Thymus (tissue), 11 donors: ENCODE measurements at regions not wholly inside any gene's neighbourhood (a gene's known extent, or its start where the extent isn't known, plus 50 kb on each side); places are given as distances from the start of the nearest gene placed in this dataset.
A peak's percentile ranks its signal among the peaks of the same experiment; 100 is the strongest.

Source experiments
- DNase-seq, 9 donors: peaks; one replicate each; pipeline ENCODE4 v3.0.0-alpha.2; 2013; ENCODE audit warnings: low spot score in 9 of 9, low read depth in 6 of 9, missing footprints in 1 of 9
- H3K27ac ChIP-seq, 2 donors: one replicate each; pipeline ENCODE4 v1.5.1; 2013; ENCODE audit warnings: control low read depth in 1 of 2, low read depth in 1 of 2, low read length in 1 of 2, mild to moderate bottlenecking in 1 of 2, moderate library complexity in 1 of 2
- H3K27me3 ChIP-seq, 2 donors: one replicate each; pipeline ENCODE4 v1.5.1; 2013; ENCODE audit warnings: low read length in 1 of 2; ENCODE audit not compliant: control insufficient read depth in 2 of 2, insufficient read depth in 1 of 2
- H3K36me3 ChIP-seq, 2 donors: one replicate each; pipeline ENCODE4 v1.5.1; 2013; ENCODE audit warnings: low read length in 1 of 2, mild to moderate bottlenecking in 1 of 2, moderate library complexity in 1 of 2; ENCODE audit not compliant: control insufficient read depth in 2 of 2, insufficient read depth in 2 of 2
- H3K4me1 ChIP-seq, 2 donors: one replicate each; pipeline ENCODE4 v1.5.1; 2013; ENCODE audit warnings: low read length in 2 of 2; ENCODE audit not compliant: control insufficient read depth in 2 of 2, insufficient read depth in 2 of 2
- H3K4me3 ChIP-seq, 2 donors: one replicate each; pipeline ENCODE4 v1.5.1; 2013; ENCODE audit warnings: low read length in 2 of 2, control low read depth in 1 of 2, mild to moderate bottlenecking in 1 of 2
- H3K9me3 ChIP-seq, 2 donors: one replicate each; pipeline ENCODE4 v1.5.1; 2013; ENCODE audit warnings: low read length in 1 of 2, mild to moderate bottlenecking in 1 of 2; ENCODE audit not compliant: control insufficient read depth in 2 of 2, insufficient read depth in 1 of 2
- WGBS: extraction: QIAGEN DNeasy Blood & Tissue Kit; methylation state at CpG from one replicate; pipeline ENCODE4 v1.1.7; 2013; 5-methylcytosine and 5-hydroxymethylcytosine counted together
- donor health status: healthy.

DNA sequence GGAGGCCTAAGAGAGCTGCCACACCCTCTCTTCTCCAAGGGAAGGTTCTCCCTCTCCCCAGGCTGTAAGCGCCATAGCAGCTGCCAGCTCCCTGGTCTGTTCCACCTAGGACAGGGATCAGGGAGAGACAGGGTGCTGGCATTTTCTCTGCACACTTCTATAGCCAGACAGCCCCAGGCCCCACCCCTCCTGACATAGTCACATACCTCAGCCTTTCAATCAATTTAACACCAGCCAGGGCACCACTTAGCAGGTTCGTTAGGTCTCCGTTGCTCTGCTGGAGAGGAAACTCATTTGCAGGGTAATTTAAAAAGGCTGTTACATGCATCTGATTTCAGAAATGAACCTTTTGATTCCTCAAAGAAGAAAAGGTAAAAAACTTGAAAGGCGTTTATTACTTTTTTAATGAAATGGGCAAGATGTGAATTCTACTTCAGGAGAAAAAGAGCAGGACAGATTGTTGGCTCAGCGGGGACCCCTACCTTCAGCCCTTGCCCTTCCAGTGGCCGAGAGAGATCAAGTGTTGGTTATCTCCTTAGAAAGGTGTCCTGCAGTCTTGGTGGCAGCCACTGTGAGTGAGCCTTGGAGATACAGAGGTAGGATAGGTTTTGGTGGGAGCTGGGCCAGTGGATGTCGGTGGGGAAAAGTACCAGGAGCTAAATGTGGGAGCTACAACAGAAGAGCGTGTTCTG, 180.5 kb upstream of the GALNT17 start:
- WGBS: 88% methylated on average over 8 of the region's 8 CpGs

DNA sequence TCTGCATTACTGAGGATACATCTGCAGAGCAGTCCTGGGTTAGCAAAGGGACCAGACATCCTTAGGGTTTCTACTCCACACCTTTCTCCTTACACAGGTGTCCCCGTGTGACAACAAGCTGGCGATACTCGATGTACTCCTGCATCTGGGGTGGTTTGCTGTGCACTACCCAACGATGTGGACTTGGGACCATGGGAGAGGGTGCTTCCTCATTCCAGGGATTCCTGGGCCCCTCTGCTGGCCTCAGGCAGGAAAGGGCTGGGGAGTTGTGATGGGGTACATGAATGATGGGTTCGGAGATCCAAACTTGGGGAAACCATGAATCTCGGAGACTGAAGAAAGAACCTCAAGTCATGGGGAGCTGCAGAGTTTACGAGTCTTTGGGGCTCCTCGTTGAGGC, 179.6 kb upstream of the GALNT17 start:
- no peak overlapping the region for H3K27ac ChIP-seq
- H3K4me1 ChIP-seq: no peaks in the 10 kb centered on the region
- H3K4me3 ChIP-seq: no peak overlapping the region
- DNase-seq: no peak
- peaks cover 0 to 12% of the 10 kb centered on the region in 2 donors for H3K9me3 ChIP-seq
- H3K36me3 ChIP-seq: no peaks in the 10 kb centered on the region
- WGBS: 94% methylated on average over 8 of the region's 8 CpGs
- no peaks in the 10 kb centered on the region for H3K27me3 ChIP-seq

More for the DNA sequence above, 180.5 kb upstream of the GALNT17 start:
- DNase-seq: no peak
- peaks cover 0 to 12% of the 10 kb centered on the region in 2 donors for H3K9me3 ChIP-seq
- H3K36me3 ChIP-seq: no peaks in the 10 kb centered on the region
- no peaks in the 10 kb centered on the region for H3K4me1 ChIP-seq
- no peaks in the 10 kb centered on the region for H3K27me3 ChIP-seq
- H3K4me3 ChIP-seq: no peak overlapping the region
- no peak overlapping the region for H3K27ac ChIP-seq

DNA sequence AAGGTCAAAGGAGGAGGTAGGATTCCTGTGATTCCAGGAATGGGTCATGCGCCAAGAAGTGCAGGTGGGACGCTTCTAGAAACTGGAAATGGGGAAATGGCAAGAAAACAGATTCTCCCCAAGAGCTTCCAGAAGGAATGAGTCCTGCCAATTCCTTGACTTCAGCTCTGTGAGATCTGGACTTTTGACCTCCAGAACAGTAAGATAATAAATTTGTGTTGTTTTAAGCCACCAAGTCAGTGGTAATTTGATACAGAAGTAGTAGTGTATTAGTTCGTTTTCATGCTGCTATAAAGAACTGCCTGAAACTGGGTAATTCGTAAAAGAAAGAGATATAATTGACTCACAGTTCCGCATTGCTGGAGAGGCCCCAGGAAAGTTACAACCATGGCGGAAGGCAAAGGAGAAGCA, 178.6 kb upstream of the GALNT17 start:
- H3K27ac ChIP-seq: no peak overlapping the region
- no peaks in the 10 kb centered on the region for H3K4me1 ChIP-seq
- H3K9me3 ChIP-seq: peaks cover 0 to 12% of the 10 kb centered on the region in 2 donors
- H3K27me3 ChIP-seq: no peaks in the 10 kb centered on the region
- no peak overlapping the region for H3K4me3 ChIP-seq
- no peaks in the 10 kb centered on the region for H3K36me3 ChIP-seq
- 81% methylated on average over 6 of the region's 6 CpGs for WGBS
- DNase-seq: no peak

DNA sequence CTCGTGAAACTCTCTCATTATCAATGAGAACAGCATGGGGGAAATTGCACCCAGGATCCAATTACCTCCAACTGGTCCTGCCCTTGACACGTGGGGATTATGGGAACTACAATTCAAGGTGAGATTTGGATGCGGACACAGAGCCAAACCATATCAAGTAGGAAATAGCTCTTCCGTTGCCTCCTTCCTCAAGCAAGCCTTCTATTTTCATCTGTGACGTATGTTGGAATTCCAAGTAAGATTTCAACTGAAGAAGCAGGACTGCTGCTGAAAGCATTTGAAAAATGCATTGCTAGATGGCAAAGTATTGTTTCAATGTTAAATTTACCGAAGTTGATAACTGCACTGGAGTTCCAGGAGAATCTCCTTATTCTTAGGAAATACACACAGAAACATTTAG, 178.1 kb upstream of the GALNT17 start:
- Histone ChIP-seq H3K27ac (no peak overlapping the region), H3K4me3 (no peak overlapping the region), H3K4me1 (no peaks in the 10 kb centered on the region), H3K27me3 (no peaks in the 10 kb centered on the region), H3K36me3 (no peaks in the 10 kb centered on the region), H3K9me3 (peaks cover 0 to 12% of the 10 kb centered on the region in 2 donors)
- no peak for DNase-seq
- WGBS: 45% methylated on average over 6 of the region's 6 CpGs

DNA sequence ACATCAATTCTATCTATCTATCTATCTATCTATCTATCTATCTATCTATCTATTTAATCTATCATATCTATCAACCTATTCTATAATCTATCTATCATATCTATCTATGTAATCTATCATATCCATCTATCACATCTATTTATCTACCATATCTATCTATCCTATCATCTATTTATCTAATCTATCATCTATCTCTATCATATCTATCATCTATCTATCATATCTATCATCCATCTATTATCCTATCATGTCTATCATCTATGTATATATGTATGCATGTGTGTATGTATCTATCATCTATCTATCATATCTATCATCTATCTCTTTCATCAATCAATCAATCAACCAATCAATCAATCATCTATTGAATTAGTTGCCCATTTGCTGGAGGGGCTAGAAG, 159.3 kb upstream of the GALNT17 start:
- no peak for DNase-seq
- H3K27ac ChIP-seq: no peak overlapping the region
- no peaks in the 10 kb centered on the region for H3K4me1 ChIP-seq
- no peak overlapping the region for H3K4me3 ChIP-seq
- no peaks in the 10 kb centered on the region for H3K27me3 ChIP-seq
- H3K9me3 ChIP-seq: no peaks in the 10 kb centered on the region
- H3K36me3 ChIP-seq: no peaks in the 10 kb centered on the region

DNA sequence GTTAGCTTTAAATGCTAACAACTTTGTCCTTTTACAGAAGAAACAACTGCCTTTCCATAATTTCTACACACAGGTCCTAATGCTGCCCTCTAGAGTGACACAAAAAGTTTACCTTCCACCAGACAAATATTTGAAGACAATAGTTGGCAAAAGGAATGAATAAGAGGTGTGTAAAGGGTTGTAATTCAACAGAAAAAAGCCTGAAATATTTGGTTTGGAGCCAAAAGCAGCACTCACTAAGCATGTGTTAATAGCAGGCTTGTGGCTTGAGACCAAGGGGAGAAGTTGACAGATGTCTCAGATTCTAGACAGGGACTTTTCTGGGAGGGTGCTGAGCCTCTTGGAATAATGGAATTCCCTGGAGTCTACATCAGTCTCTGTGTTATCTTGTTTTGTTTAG, 156.2 kb upstream of the GALNT17 start:
- Histone ChIP-seq H3K36me3 (no peaks in the 10 kb centered on the region), H3K4me3 (no peak overlapping the region), H3K27me3 (no peaks in the 10 kb centered on the region), H3K4me1 (no peaks in the 10 kb centered on the region), H3K27ac (no peak overlapping the region), H3K9me3 (no peaks in the 10 kb centered on the region)
- peak in 1 of 9 donors; percentile 16 for DNase-seq

DNA sequence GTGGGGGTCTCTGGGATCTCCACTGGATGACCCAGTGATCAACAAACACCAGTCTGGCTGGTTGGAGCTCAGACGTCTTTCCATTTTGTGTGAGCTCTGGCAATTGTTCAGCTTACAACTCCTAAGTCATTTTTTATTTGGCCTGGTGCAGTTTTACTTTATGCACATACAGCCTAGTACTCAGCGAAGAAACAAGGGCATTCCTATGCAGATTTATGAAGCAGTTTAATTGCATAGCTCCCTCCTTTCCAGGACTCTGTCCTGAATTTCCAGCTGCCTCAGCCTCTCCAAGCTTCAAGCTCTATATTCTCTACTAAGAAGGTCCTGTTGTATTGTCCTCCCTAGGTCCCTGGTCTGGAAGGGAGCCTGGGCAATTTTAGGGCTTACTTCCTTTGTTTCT, 145.6 kb upstream of the GALNT17 start:
- Histone ChIP-seq H3K36me3 (no peaks in the 10 kb centered on the region), H3K4me1 (no peaks in the 10 kb centered on the region), H3K27ac (no peak overlapping the region), H3K4me3 (no peak overlapping the region), H3K9me3 (no peaks in the 10 kb centered on the region), H3K27me3 (no peaks in the 10 kb centered on the region)
- WGBS: 92% methylated on average over 2 of the region's 2 CpGs
- no peak for DNase-seq

DNA sequence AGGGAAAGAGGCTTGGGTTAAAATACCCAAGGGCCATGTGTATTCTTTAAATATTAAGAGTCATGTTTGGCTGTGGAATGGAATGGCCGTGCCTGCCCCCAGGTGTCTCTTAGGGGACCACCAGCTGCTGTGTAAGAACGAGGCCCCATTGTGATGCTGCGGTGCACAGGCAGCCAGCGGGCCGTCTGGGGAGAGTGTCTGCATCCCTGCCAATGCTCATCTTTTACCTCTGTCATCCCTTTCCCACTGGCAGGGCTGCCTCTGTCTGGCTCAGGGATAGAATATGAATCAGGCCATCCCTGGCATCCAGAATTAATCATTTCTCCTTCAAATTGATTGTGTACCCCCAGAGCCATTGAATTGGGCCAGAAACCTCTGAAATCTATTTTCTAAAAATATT, 137.8 kb upstream of the GALNT17 start:
- Histone ChIP-seq H3K9me3 (no peaks in the 10 kb centered on the region), H3K27me3 (no peaks in the 10 kb centered on the region), H3K27ac (no peak overlapping the region), H3K4me1 (no peaks in the 10 kb centered on the region), H3K36me3 (no peaks in the 10 kb centered on the region), H3K4me3 (no peak overlapping the region)
- WGBS: 94% methylated on average over 5 of the region's 5 CpGs
- DNase-seq: no peak

DNA sequence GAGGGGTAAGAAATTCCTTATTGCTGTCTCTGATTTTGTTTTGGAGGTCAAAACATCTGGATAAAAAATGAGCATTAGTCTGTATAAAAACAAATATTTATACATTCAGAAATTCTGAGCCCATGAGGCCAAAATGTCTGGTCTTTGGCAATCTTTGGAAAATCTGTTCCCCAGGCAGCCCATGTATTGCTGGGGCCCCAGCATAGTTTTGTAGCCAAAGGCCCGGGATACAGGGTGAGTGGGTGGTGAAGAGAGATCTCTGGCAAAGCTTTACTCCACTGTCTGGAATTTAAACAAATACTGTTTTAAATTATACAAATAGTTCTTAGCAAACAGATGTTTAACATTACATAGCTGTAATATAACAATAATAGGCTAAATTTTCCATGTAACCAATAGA, 134.7 kb upstream of the GALNT17 start:
- Histone ChIP-seq H3K27ac (no peak overlapping the region), H3K4me3 (no peak overlapping the region), H3K27me3 (no peaks in the 10 kb centered on the region), H3K9me3 (no peaks in the 10 kb centered on the region), H3K4me1 (no peaks in the 10 kb centered on the region), H3K36me3 (no peaks in the 10 kb centered on the region)
- no peak for DNase-seq
- 90% methylated on average over 1 of the region's 1 CpG for WGBS

DNA sequence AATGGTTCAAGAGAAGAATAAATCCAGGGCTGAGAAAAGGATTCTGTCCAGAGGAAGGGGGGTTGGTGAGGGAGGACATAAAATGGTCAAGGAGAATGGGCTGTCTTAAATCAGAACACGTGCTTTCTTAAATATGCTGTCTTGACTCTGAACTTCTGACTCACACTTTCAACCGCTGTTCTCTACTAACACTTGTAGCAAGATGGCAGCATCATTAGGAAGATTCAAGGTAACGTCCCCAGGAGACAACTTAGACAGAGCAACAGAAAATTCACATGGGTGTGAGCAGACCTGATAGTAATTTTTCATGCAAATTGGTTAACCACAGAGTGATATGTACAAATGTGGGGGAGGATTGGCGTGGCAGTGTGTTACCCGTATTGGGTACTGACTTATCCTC, 126.8 kb upstream of the GALNT17 start:
- Histone ChIP-seq H3K9me3 (peaks cover 0 to 9% of the 10 kb centered on the region in 2 donors), H3K4me1 (no peaks in the 10 kb centered on the region), H3K4me3 (no peak overlapping the region), H3K36me3 (no peaks in the 10 kb centered on the region), H3K27me3 (no peaks in the 10 kb centered on the region), H3K27ac (no peak overlapping the region)
- 75% methylated on average over 5 of the region's 5 CpGs for WGBS
- no peak for DNase-seq
